B cell (primary cell): ENCODE measurements at regions not wholly inside any gene's neighbourhood (a gene's known extent, or its start where the extent isn't known, plus 50 kb on each side); places are given as distances from the start of the nearest gene placed in this dataset.

Source experiments
- ATAC-seq: fragments of 200-7000 bp; cut with Tn5 transposase; one replicate; pipeline ENCODE4 v1.10.0; 2021; ENCODE audit warnings: low read depth, mild to moderate bottlenecking, moderate number of reproducible peaks, moderate library complexity
- CTCF ChIA-PET: fragments of 350-600 bp; sonication (Branson Sonifier 250); formaldehyde crosslinking; loops from one replicate; lab custom pipeline; 2021; ENCODE audit warnings: antibody characterized with exemption, inconsistent platforms; lab: Charles Lee
- POLR2A ChIA-PET: fragments of 350-600 bp; sonication (Branson Sonifier 250); formaldehyde crosslinking; loops from one replicate; lab custom pipeline; 2021; ENCODE audit warnings: antibody characterized with exemption; lab: Charles Lee
- DNase-seq: peaks from one replicate; pipeline ENCODE4 v3.0.0; 2013
- H2AFZ ChIP-seq: 2 replicates; pipeline ENCODE4 v1.6.1; 2012; ENCODE audit warnings: mild to moderate bottlenecking, low read depth, low read length; ENCODE audit not compliant: insufficient read depth, poor library complexity, severe bottlenecking
- H3K27ac ChIP-seq, 2 donors: 1 replicate in 1 of 2; 2 replicates in 1 of 2; pipeline ENCODE4 v1.5.1; 2012 to 2013; ENCODE audit warnings: low read length in 2 of 2, mild to moderate bottlenecking in 2 of 2, moderate library complexity in 1 of 2
- H3K27me3 ChIP-seq, 4 experiments: fragments of 200-600 bp in 1 of 4; sonication (generic) in 1 of 4; replicated peaks in 1 of 4; 1 replicate in 2 of 4; 2 replicates in 2 of 4; pipeline versions ENCODE4 v1.6.1 to v1.7.0; 2013 to 2016; ENCODE audit warnings: low read length in 3 of 4, mild to moderate bottlenecking in 2 of 4, mixed read lengths in 1 of 4, moderate library complexity in 1 of 4; ENCODE audit not compliant: insufficient read depth in 4 of 4, control insufficient read depth in 3 of 4; ENCODE audit errors: control extremely low read depth in 1 of 4
- H3K36me3 ChIP-seq, 2 experiments: replicated peaks in 1 of 2; 1 replicate in 1 of 2; 2 replicates in 1 of 2; pipeline versions ENCODE4 v1.6.1 to v1.7.1; 2013; ENCODE audit warnings: low read length in 1 of 2; ENCODE audit not compliant: insufficient read depth in 2 of 2, control insufficient read depth in 1 of 2; ENCODE audit errors: control extremely low read depth in 1 of 2, extremely low read depth in 1 of 2
- H3K4me1 ChIP-seq, 2 donors: fragments of 200-600 bp in 1 of 2; sonication (generic) in 1 of 2; 1 replicate in 1 of 2; 2 replicates in 1 of 2; pipeline versions ENCODE4 v1.5.1 to v1.6.1; 2013 to 2017; ENCODE audit warnings: low read length in 2 of 2; ENCODE audit not compliant: control insufficient read depth in 2 of 2, insufficient read depth in 2 of 2
- H3K4me2 ChIP-seq: replicated peaks from 2 replicates; pipeline ENCODE3; 2012; ENCODE audit warnings: mild to moderate bottlenecking, low read depth, low read length; ENCODE audit not compliant: poor library complexity, severe bottlenecking
- H3K4me3 ChIP-seq, 5 experiments: fragments of 200-600 bp in 1 of 5; sonication (generic) in 1 of 5; 1 replicate in 3 of 5; 2 replicates in 2 of 5; pipeline versions ENCODE4 v1.5.1 to v1.7.0; 2011 to 2016; ENCODE audit warnings: low read length in 4 of 5, mild to moderate bottlenecking in 4 of 5, low read depth in 2 of 5, control low read depth in 1 of 5, moderate library complexity in 1 of 5; ENCODE audit not compliant: insufficient read depth in 1 of 5; ENCODE audit errors: control extremely low read depth in 1 of 5, extremely low read depth in 1 of 5
- H3K79me2 ChIP-seq: fragments of 200-600 bp; sonication (generic); one replicate; pipeline ENCODE4 v1.6.0; 2016; ENCODE audit warnings: low read length; ENCODE audit not compliant: control insufficient read depth, insufficient read depth
- H3K9ac ChIP-seq: fragments of 200-600 bp; sonication (generic); 2 replicates; pipeline ENCODE4 v1.6.1; 2017; ENCODE audit warnings: mild to moderate bottlenecking, low read length, moderate library complexity
- H3K9me3 ChIP-seq, 3 donors: one replicate each; pipeline versions ENCODE4 v1.6.1 to v1.7.1; 2013; ENCODE audit warnings: low read length in 2 of 3; ENCODE audit not compliant: control insufficient read depth in 2 of 3, insufficient read depth in 1 of 3; ENCODE audit errors: control extremely low read depth in 1 of 3
- H4K20me1 ChIP-seq: 2 replicates; pipeline ENCODE4 v1.6.0; 2012; ENCODE audit warnings: mild to moderate bottlenecking, low read length; ENCODE audit not compliant: insufficient read depth, control insufficient read depth, poor library complexity, severe bottlenecking
- H3K27ac Mint-ChIP-seq: one replicate; pipeline ENCODE4 v1.8.0; 2021; ENCODE audit warnings: mixed read lengths
- H3K27me3 Mint-ChIP-seq: one replicate; pipeline ENCODE4 v1.8.0; 2021; ENCODE audit warnings: mixed read lengths
- H3K4me1 Mint-ChIP-seq: one replicate; pipeline ENCODE4 v1.8.0; 2021; ENCODE audit warnings: mixed read lengths
- H3K4me3 Mint-ChIP-seq: one replicate; pipeline ENCODE4 v1.8.0; 2021; ENCODE audit warnings: mixed read lengths
- H3K9me3 Mint-ChIP-seq: one replicate; pipeline ENCODE4 v1.8.0; 2022; ENCODE audit warnings: mixed read lengths; ENCODE audit not compliant: insufficient read depth
- CTCF ChIP-seq: fragments of 200-600 bp; IDR thresholded peaks from one replicate; pipeline ENCODE4 v1.8.0; 2022; ENCODE audit warnings: antibody characterized with exemption, mild to moderate bottlenecking
- EZH2 ChIP-seq: IDR thresholded peaks from 2 replicates; pipeline ENCODE4 v1.6.1; 2012; ENCODE audit warnings: borderline replicate concordance, low read depth, mild to moderate bottlenecking, moderate library complexity, low read length; ENCODE audit not compliant: insufficient read depth, poor library complexity, severe bottlenecking
- WGBS: methylation state at CpG from one replicate; pipeline ENCODE4 v1.1.5; 2013; ENCODE audit warnings: missing lambda C conversion rate; ENCODE audit not compliant: insufficient coverage; 5-methylcytosine and 5-hydroxymethylcytosine counted together
- intact Hi-C: fragments of 100-400 bp; cut with micrococcal nuclease; formaldehyde crosslinking; loops from one replicate; pipeline ENCODE4 v1.10.0; 2022

- Mint-ChIP-seq H3K27me3 (no peaks in the 10 kb centered on the region), H3K4me3 (no peak overlapping the region), H3K27ac (no peak overlapping the region), H3K4me1 (no peaks in the 10 kb centered on the region), H3K9me3 (no peaks in the 10 kb centered on the region)
- Histone ChIP-seq H3K79me2 (no peaks in the 10 kb centered on the region), H2AFZ (no peak overlapping the region), H3K27ac (no peak overlapping the region), H3K4me2 (no peak overlapping the region), H3K36me3 (no peaks in the 10 kb centered on the region), H3K4me3 (no peak overlapping the region), H3K9me3 (no peaks in the 10 kb centered on the region), H4K20me1 (no peaks in the 10 kb centered on the region), H3K4me1 (no peaks in the 10 kb centered on the region), H3K27me3 (no peaks in the 10 kb centered on the region), H3K9ac (no peak overlapping the region)
- DNase-seq, result no peak
- ATAC-seq, result no peak
- 75% methylated on average over 3 of the region's 5 CpGs for WGBS
- intact Hi-C loops, result no loop called here
- CTCF ChIA-PET, result no interaction called here
- no peak for TF ChIP-seq EZH2
- no peak for TF ChIP-seq CTCF
- POLR2A ChIA-PET, result no interaction called here
Observed at GRCh38 chr1:232486006-232486405, 143.9 kb downstream of the SIPA1L2 start.

GRCh38 chr1:232484856-232485255 is 145.1 kb downstream of the SIPA1L2 start:
- no peaks in the 10 kb centered on the region for H3K27me3 ChIP-seq
- H3K9ac ChIP-seq, result no peak overlapping the region
- H4K20me1 ChIP-seq, result no peaks in the 10 kb centered on the region
- Mint-ChIP-seq H3K27ac (no peak overlapping the region), H3K4me3 (no peak overlapping the region), H3K9me3 (no peaks in the 10 kb centered on the region), H3K4me1 (no peaks in the 10 kb centered on the region), H3K27me3 (peaks cover under 1% of the 10 kb centered on the region)
- H3K36me3 ChIP-seq, result no peaks in the 10 kb centered on the region
- intact Hi-C loops, result no loop called here
- H3K9me3 ChIP-seq, result no peaks in the 10 kb centered on the region
- DNase-seq, result no peak
- no peak for ATAC-seq
- TF ChIP-seq CTCF (no peak), EZH2 (no peak)
- H3K27ac ChIP-seq, result no peak overlapping the region
- no peak overlapping the region for H3K4me2 ChIP-seq
- H3K4me1 ChIP-seq, result no peaks in the 10 kb centered on the region
- ChIA-PET CTCF (no interaction called here), POLR2A (no interaction called here)
- no peak overlapping the region for H3K4me3 ChIP-seq
- WGBS, result no CpG with 5 or more reads among the region's 3 CpGs
- H2AFZ ChIP-seq, result no peak overlapping the region
- H3K79me2 ChIP-seq, result no peaks in the 10 kb centered on the region
